Breast epithelium (tissue), 4 donors: ENCODE measurements at regions not wholly inside any gene's neighbourhood (a gene's known extent, or its start where the extent isn't known, plus 50 kb on each side); places are given as distances from the start of the nearest gene placed in this dataset.

Source experiments
- DNase-seq, 2 donors: peaks; one replicate each; pipeline ENCODE4 v3.0.0-alpha.2; 2019; ENCODE audit warnings: low spot score in 2 of 2
- H3K27ac ChIP-seq, 2 donors: fragments of 200-600 bp; sonication (generic) in 1 of 2; one replicate each; pipeline ENCODE4 v1.5.1; 2016 to 2019; ENCODE audit warnings: mild to moderate bottlenecking in 1 of 2
- H3K27me3 ChIP-seq, 2 donors: fragments of 200-600 bp; sonication (generic) in 1 of 2; one replicate each; pipeline versions ENCODE4 v1.5.1 to v1.6.0; 2017 to 2019; ENCODE audit warnings: control low read depth in 1 of 2, mild to moderate bottlenecking in 1 of 2
- H3K36me3 ChIP-seq: fragments of 200-600 bp; one replicate; pipeline ENCODE4 v1.5.1; 2019
- H3K4me1 ChIP-seq, 2 donors: fragments of 200-600 bp; sonication (generic); one replicate each; pipeline ENCODE4 v1.5.1; 2016 to 2019; ENCODE audit warnings: control low read depth in 1 of 2
- H3K4me3 ChIP-seq, 3 donors: fragments of 200-600 bp; sonication (generic); 1 replicate in 2 of 3; 2 replicates in 1 of 3; pipeline ENCODE4 v1.5.1; 2016 to 2019; ENCODE audit warnings: mild to moderate bottlenecking in 3 of 3, moderate library complexity in 2 of 3
- H3K9me3 ChIP-seq, 2 donors: fragments of 200-600 bp; sonication (generic) in 1 of 2; one replicate each; pipeline ENCODE4 v1.5.1; 2016 to 2019; ENCODE audit warnings: control low read depth in 1 of 2
- CTCF ChIP-seq, 3 donors: fragments of 450-650 bp; IDR thresholded peaks; one replicate each; pipeline ENCODE4 v1.5.1; 2016 to 2017; ENCODE audit warnings: antibody characterized with exemption in 3 of 3, mild to moderate bottlenecking in 3 of 3, moderate library complexity in 3 of 3
- POLR2A ChIP-seq: fragments of 450-650 bp; IDR thresholded peaks from one replicate; pipeline ENCODE4 v1.6.1; 2016; ENCODE audit warnings: antibody characterized with exemption, mild to moderate bottlenecking, moderate library complexity
- POLR2AphosphoS5 ChIP-seq, 3 donors: sonication (generic); formaldehyde crosslinking; IDR thresholded peaks; one replicate each; pipeline ENCODE4 v1.6.1; 2017; ENCODE audit warnings: antibody characterized with exemption in 3 of 3
- intact Hi-C: fragments of 100-400 bp; cut with DNase I; formaldehyde crosslinking; loops from one replicate; pipeline ENCODE4 v1.15.1; 2023; ENCODE audit warnings: low total_unique reads

- H3K4me3 ChIP-seq: no peak overlapping the region
- no peak for TF ChIP-seq POLR2AphosphoS5 (IDR thresholded peaks at IDR 0.05)
- no peak for TF ChIP-seq CTCF (IDR thresholded peaks at IDR 0.05)
- TF ChIP-seq POLR2A: no peak
- H3K27ac ChIP-seq: no peak overlapping the region
- H3K27me3 ChIP-seq: no peaks in the 10 kb centered on the region
- DNase-seq: no peak
- intact Hi-C loops: no loop called here
- H3K4me1 ChIP-seq: no peaks in the 10 kb centered on the region
- peaks cover 0 to 9% of the 10 kb centered on the region in 2 donors for H3K9me3 ChIP-seq
- H3K36me3 ChIP-seq: no peaks in the 10 kb centered on the region
These were observed 52.2 kb upstream of the PAX3 start for GRCh38 chr2:222351035-222351434.

- Histone ChIP-seq H3K27me3 (no peaks in the 10 kb centered on the region), H3K9me3 (peaks cover 0 to 9% of the 10 kb centered on the region in 2 donors), H3K36me3 (no peaks in the 10 kb centered on the region), H3K4me3 (no peak overlapping the region), H3K27ac (no peak overlapping the region), H3K4me1 (no peaks in the 10 kb centered on the region)
- TF ChIP-seq POLR2A (no peak), CTCF (IDR thresholded peaks at IDR 0.05) (no peak), POLR2AphosphoS5 (IDR thresholded peaks at IDR 0.05) (no peak)
- intact Hi-C loops: no loop called here
- DNase-seq: no peak
These were observed 54.2 kb upstream of the PAX3 start for GRCh38 chr2:222352981-222353380.

GRCh38 chr2:222353993-222354392 is 55.2 kb upstream of the PAX3 start:
- DNase-seq: peak in 1 of 2 donors; percentile 71

GRCh38 chr2:222355860-222356259 is 57.1 kb upstream of the PAX3 start:
- H3K36me3 ChIP-seq: no peaks in the 10 kb centered on the region
- intact Hi-C loops: no loop called here
- H3K27ac ChIP-seq: no peak overlapping the region
- no peaks in the 10 kb centered on the region for H3K4me1 ChIP-seq
- no peaks in the 10 kb centered on the region for H3K27me3 ChIP-seq
- TF ChIP-seq POLR2AphosphoS5 (IDR thresholded peaks at IDR 0.05) (no peak), CTCF (IDR thresholded peaks at IDR 0.05) (no peak), POLR2A (no peak)
- peaks cover 0 to 5% of the 10 kb centered on the region in 2 donors for H3K9me3 ChIP-seq
- H3K4me3 ChIP-seq: no peak overlapping the region
- no peak for DNase-seq

More at GRCh38 chr2:222353993-222354392, 55.2 kb upstream of the PAX3 start:
- H3K36me3 ChIP-seq: no peaks in the 10 kb centered on the region
- peak overlapping the region in 1 of 2 donors; percentile 70 for H3K27ac ChIP-seq
- peaks cover 0 to 9% of the 10 kb centered on the region in 2 donors for H3K9me3 ChIP-seq
- no peaks in the 10 kb centered on the region for H3K4me1 ChIP-seq
- intact Hi-C loops: no loop called here
- no peaks in the 10 kb centered on the region for H3K27me3 ChIP-seq
- H3K4me3 ChIP-seq: no peak overlapping the region
- TF ChIP-seq CTCF (IDR thresholded peaks at IDR 0.05) (no peak), POLR2AphosphoS5 (IDR thresholded peaks at IDR 0.05) (no peak)

GRCh38 chr2:222357930-222358329 is 59.1 kb upstream of the PAX3 start:
- Histone ChIP-seq H3K9me3 (no peaks in the 10 kb centered on the region), H3K27me3 (no peaks in the 10 kb centered on the region), H3K27ac (no peak overlapping the region), H3K4me1 (no peaks in the 10 kb centered on the region), H3K36me3 (no peaks in the 10 kb centered on the region), H3K4me3 (no peak overlapping the region)
- no peak for TF ChIP-seq POLR2A
- TF ChIP-seq POLR2AphosphoS5 (IDR thresholded peaks at IDR 0.05): no peak
- TF ChIP-seq CTCF (IDR thresholded peaks at IDR 0.05): no peak
- DNase-seq: no peak
- intact Hi-C loops: no loop called here
